Keratinocyte (primary cell): ENCODE measurements at regions not wholly inside any gene's neighbourhood (a gene's known extent, or its start where the extent isn't known, plus 50 kb on each side); places are given as distances from the start of the nearest gene placed in this dataset.

Source experiments
- DNase-seq: peaks from one replicate; pipeline ENCODE4 v3.0.0-alpha.2; 2011; ENCODE audit warnings: low read depth, missing footprints, low spot score
- FAIRE-seq: peaks from 2 replicates; lab custom pipeline; 2011; peaks lifted over from hg19 to GRCh38; lab: Jason Lieb, UNC
- H2AFZ ChIP-seq: 2 replicates; pipeline ENCODE4 v1.6.0; 2012; ENCODE audit warnings: low read length, control low read depth, inconsistent platforms; ENCODE audit not compliant: control insufficient read depth
- H3K27ac ChIP-seq: 2 replicates; pipeline ENCODE4 v1.5.1; 2011; ENCODE audit warnings: low read length; ENCODE audit not compliant: control insufficient read depth, insufficient read depth
- H3K27me3 ChIP-seq: 3 replicates; pipeline ENCODE4 v1.6.0; 2011; ENCODE audit warnings: low read length; ENCODE audit not compliant: control insufficient read depth, insufficient read depth; ENCODE audit errors: extremely low read depth
- H3K36me3 ChIP-seq, 2 experiments: 2 replicates in 1 of 2; 3 replicates in 1 of 2; pipeline ENCODE4 v1.5.1; 2011; ENCODE audit warnings: low read length in 2 of 2, mild to moderate bottlenecking in 1 of 2; ENCODE audit not compliant: control insufficient read depth in 2 of 2, insufficient read depth in 2 of 2; ENCODE audit errors: extremely low read depth in 1 of 2
- H3K4me1 ChIP-seq: 3 replicates; pipeline ENCODE4 v1.5.1; 2011; ENCODE audit warnings: low read length; ENCODE audit not compliant: control insufficient read depth, insufficient read depth; ENCODE audit errors: extremely low read depth
- H3K4me2 ChIP-seq: 3 replicates; pipeline ENCODE4 v1.6.0; 2011; ENCODE audit warnings: low read depth, low read length; ENCODE audit not compliant: control insufficient read depth, insufficient read depth; ENCODE audit errors: extremely low read depth
- H3K4me3 ChIP-seq, 3 experiments: fragments of 200-600 bp in 1 of 3; sonication (generic) in 1 of 3; 2 replicates in 2 of 3; 3 replicates in 1 of 3; pipeline ENCODE4 v1.5.1; 2011 to 2016; ENCODE audit warnings: low read length in 3 of 3, mild to moderate bottlenecking in 3 of 3, control low read depth in 2 of 3, inconsistent platforms in 1 of 3, low read depth in 1 of 3, mixed read lengths in 1 of 3, mixed run types in 1 of 3, moderate library complexity in 1 of 3; ENCODE audit not compliant: control insufficient read depth in 2 of 3, insufficient read depth in 2 of 3; ENCODE audit errors: extremely low read depth in 1 of 3
- H3K79me2 ChIP-seq: 2 replicates; pipeline ENCODE4 v1.6.0; 2012; ENCODE audit warnings: low read length; ENCODE audit not compliant: control insufficient read depth, insufficient read depth
- H3K9ac ChIP-seq: 3 replicates; pipeline ENCODE4 v1.6.0; 2011; ENCODE audit warnings: low read length; ENCODE audit not compliant: control insufficient read depth, insufficient read depth; ENCODE audit errors: extremely low read depth
- H3K9me1 ChIP-seq: 3 replicates; pipeline ENCODE4 v1.6.0; 2011; ENCODE audit warnings: low read length; ENCODE audit not compliant: control insufficient read depth, insufficient read depth; ENCODE audit errors: extremely low read depth
- H3K9me3 ChIP-seq: 2 replicates; pipeline ENCODE4 v1.5.1; 2012; ENCODE audit warnings: low read depth, low read length; ENCODE audit not compliant: control insufficient read depth
- H4K20me1 ChIP-seq: 3 replicates; pipeline ENCODE4 v1.6.0; 2011; ENCODE audit warnings: low read length; ENCODE audit not compliant: control insufficient read depth, insufficient read depth; ENCODE audit errors: extremely low read depth
- CTCF ChIP-seq, 3 experiments: IDR thresholded peaks in 1 of 3; conservative IDR thresholded peaks in 1 of 3; optimal IDR thresholded peaks in 1 of 3; 2 replicates in 2 of 3; 3 replicates in 1 of 3; pipeline versions ENCODE3 to v1.5.1; 2011; ENCODE audit warnings: low read length in 3 of 3, mild to moderate bottlenecking in 3 of 3, moderate library complexity in 2 of 3, control low read depth in 1 of 3, inconsistent platforms in 1 of 3; ENCODE audit not compliant: insufficient read depth in 2 of 3; ENCODE audit errors: extremely low read depth in 1 of 3
- EZH2 ChIP-seq: IDR thresholded peaks from one replicate; pipeline ENCODE4 v1.6.1; 2012; ENCODE audit warnings: inconsistent platforms, mild to moderate bottlenecking, low read length, moderate library complexity
- dilution Hi-C: fragments of 300-500 bp; cut with MboI; formaldehyde crosslinking; loops from one replicate; pipeline ENCODE4 v1.7.0; 2020; ENCODE audit warnings: low sequenced_read_pairs; ENCODE audit not compliant: extremely low pct_ligation_motif_present

GRCh38 chr17:77706938-77707337 lies 251.6 kb upstream of the TNRC6C start:
- DNase-seq = no peak
- Histone ChIP-seq H3K4me2 (no peak overlapping the region), H3K4me1 (no peaks in the 10 kb centered on the region), H3K36me3 (no peaks in the 10 kb centered on the region), H4K20me1 (no peaks in the 10 kb centered on the region), H3K9me3 (peaks cover 8% of the 10 kb centered on the region), H3K27ac (no peak overlapping the region), H3K9ac (no peak overlapping the region), H3K27me3 (no peaks in the 10 kb centered on the region), H3K79me2 (no peaks in the 10 kb centered on the region), H2AFZ (no peak overlapping the region), H3K9me1 (no peaks in the 10 kb centered on the region), H3K4me3 (no peak overlapping the region)
- TF ChIP-seq CTCF (optimal IDR thresholded peaks at IDR 0.05 in 1 of 3, IDR thresholded peaks at IDR 0.05 in 1 of 3, conservative IDR thresholded peaks at IDR 0.05 in 1 of 3; ENCODE audit: extremely low read depth in 1 of 3, insufficient read depth in 2 of 3, low read length in 3 of 3) (no peak), EZH2 (no peak)
- FAIRE-seq = no peak
- dilution Hi-C loops = no loop called here

- TF ChIP-seq CTCF (optimal IDR thresholded peaks at IDR 0.05 in 1 of 3, IDR thresholded peaks at IDR 0.05 in 1 of 3, conservative IDR thresholded peaks at IDR 0.05 in 1 of 3; ENCODE audit: extremely low read depth in 1 of 3, insufficient read depth in 2 of 3, low read length in 3 of 3) = no peak
- TF ChIP-seq EZH2 = no peak
- Histone ChIP-seq H3K4me1 (no peaks in the 10 kb centered on the region), H3K4me3 (no peak overlapping the region), H3K9ac (no peak overlapping the region), H3K27me3 (no peaks in the 10 kb centered on the region), H3K36me3 (no peaks in the 10 kb centered on the region), H3K9me1 (no peaks in the 10 kb centered on the region), H3K79me2 (no peaks in the 10 kb centered on the region), H3K27ac (no peak overlapping the region), H3K4me2 (no peak overlapping the region), H3K9me3 (peaks cover 8% of the 10 kb centered on the region), H2AFZ (no peak overlapping the region), H4K20me1 (no peaks in the 10 kb centered on the region)
- no peak for DNase-seq
- dilution Hi-C loops = no loop called here
- FAIRE-seq = no peak
These were observed 251.0 kb upstream of the TNRC6C start for GRCh38 chr17:77707546-77707945.
